Endothelial cell of umbilical vein (primary cell): ENCODE measurements at regions not wholly inside any gene's neighbourhood (a gene's known extent, or its start where the extent isn't known, plus 50 kb on each side); places are given as distances from the start of the nearest gene placed in this dataset.

Experiments used
- EZH2 ChIP-seq: IDR thresholded peaks from 2 replicates; pipeline ENCODE4 v1.6.1; 2012; ENCODE audit warnings: borderline replicate concordance, low read depth, mild to moderate bottlenecking, moderate library complexity, low read length, inconsistent platforms; ENCODE audit not compliant: severe bottlenecking
- GATA2 ChIP-seq: IDR thresholded peaks from 2 replicates; pipeline ENCODE4 v1.7.0; 2011; ENCODE audit warnings: low read depth, mild to moderate bottlenecking, moderate library complexity, mixed read lengths, low read length; ENCODE audit not compliant: insufficient read length, insufficient read depth
- POLR2A ChIP-seq: IDR thresholded peaks from 2 replicates; pipeline ENCODE4 v1.6.1; 2012; ENCODE audit warnings: low read depth, mild to moderate bottlenecking, control low read depth, low read length
- POLR2AphosphoS5 ChIP-seq: IDR thresholded peaks from 2 replicates; pipeline ENCODE4 v1.6.1; 2012; ENCODE audit warnings: low read depth, mild to moderate bottlenecking, control low read depth, low read length, moderate library complexity; ENCODE audit not compliant: insufficient read depth
- TF ChIP-seq, protein P1 (sequence below), 2 donors: IDR thresholded peaks; 1 replicate in 1 of 2; 2 replicates in 1 of 2; pipeline ENCODE4 v1.5.1; 2011; ENCODE audit warnings: low read length in 2 of 2, mild to moderate bottlenecking in 2 of 2, moderate library complexity in 2 of 2, control low read depth in 1 of 2, inconsistent platforms in 1 of 2, low read depth in 1 of 2; ENCODE audit not compliant: insufficient read depth in 1 of 2; ENCODE audit errors: extremely low read depth in 1 of 2

- TF ChIP-seq GATA2 (no peak), POLR2AphosphoS5 (no peak), POLR2A (no peak), EZH2 (no peak)
- TF ChIP-seq, protein P1, sequence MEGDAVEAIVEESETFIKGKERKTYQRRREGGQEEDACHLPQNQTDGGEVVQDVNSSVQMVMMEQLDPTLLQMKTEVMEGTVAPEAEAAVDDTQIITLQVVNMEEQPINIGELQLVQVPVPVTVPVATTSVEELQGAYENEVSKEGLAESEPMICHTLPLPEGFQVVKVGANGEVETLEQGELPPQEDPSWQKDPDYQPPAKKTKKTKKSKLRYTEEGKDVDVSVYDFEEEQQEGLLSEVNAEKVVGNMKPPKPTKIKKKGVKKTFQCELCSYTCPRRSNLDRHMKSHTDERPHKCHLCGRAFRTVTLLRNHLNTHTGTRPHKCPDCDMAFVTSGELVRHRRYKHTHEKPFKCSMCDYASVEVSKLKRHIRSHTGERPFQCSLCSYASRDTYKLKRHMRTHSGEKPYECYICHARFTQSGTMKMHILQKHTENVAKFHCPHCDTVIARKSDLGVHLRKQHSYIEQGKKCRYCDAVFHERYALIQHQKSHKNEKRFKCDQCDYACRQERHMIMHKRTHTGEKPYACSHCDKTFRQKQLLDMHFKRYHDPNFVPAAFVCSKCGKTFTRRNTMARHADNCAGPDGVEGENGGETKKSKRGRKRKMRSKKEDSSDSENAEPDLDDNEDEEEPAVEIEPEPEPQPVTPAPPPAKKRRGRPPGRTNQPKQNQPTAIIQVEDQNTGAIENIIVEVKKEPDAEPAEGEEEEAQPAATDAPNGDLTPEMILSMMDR (IDR thresholded peaks at IDR 0.05; ENCODE audit: extremely low read depth in 1 of 2, insufficient read depth in 1 of 2, low read depth in 1 of 2, low read length in 2 of 2): no peak
Observed at GRCh38 chr19:31586282-31586681, 237.0 kb upstream of the TSHZ3 start.
